NCI-H446 (cell line): ENCODE measurements at regions not wholly inside any gene's neighbourhood (a gene's known extent, or its start where the extent isn't known, plus 50 kb on each side); places are given as distances from the start of the nearest gene placed in this dataset.

Experiments
- DNase-seq, 2 experiments: peaks; one replicate each; lab custom pipeline; 2025; lab: John Stamatoyannopoulos, UW

DNA sequence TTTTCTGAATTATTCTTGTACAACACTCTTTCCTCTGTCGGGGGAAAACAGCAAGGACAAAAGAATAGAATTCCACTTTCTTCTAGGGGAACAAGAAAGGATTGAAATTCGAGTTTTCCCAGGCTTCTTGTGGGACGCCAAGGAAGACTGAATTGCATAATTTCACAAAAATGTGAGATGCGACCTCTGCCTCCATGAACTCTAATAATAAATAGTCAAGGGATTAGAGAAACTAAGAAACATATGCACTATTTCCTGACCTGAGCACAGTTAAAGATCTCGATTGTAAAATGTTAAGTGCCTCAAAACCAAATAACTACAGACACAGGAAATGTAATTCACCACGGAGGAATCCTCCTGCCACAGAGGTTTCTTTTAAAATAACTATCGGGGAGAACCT, 117.3 kb upstream of the MARK1 start:
- DNase-seq: no peak

DNA sequence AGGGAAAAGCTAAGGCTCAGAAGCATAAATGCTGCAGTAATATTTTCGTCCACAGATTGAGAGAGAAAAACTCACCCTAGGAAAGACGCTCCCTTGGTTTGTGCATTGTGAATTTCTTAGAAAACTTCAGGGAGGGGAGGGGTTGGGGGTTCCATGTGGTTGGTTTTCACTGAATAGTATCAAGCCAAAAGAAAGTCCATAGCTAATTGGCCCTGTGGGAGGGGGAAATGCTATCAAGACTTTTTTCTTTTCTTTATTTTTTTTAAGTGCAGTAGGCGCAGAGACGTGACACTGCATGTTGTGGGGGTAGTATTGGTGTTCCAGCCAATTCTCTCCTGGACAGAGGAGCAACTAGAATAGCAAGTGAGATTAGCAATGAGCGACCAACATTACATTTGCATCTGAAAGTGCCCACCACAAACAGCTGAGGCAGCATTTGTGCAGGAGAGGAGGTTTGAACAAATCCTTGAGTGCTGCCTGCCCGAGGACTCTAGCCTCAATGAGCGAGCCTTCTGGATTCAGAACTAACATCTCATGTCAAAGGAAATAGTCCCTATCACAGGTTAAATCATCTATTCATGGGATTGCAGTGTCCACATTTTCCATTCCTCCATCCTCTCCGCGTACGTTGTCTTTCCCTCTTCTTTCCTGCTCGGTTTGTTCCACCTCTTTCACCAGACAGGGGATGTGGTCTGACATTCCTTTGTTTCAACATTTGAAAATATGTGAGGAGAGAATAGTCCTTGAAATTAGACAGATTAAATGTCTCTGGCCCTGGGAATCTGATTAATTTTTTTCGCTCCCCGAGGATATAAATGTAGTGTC, 118.0 kb upstream of the MARK1 start:
- no peak for DNase-seq

DNA sequence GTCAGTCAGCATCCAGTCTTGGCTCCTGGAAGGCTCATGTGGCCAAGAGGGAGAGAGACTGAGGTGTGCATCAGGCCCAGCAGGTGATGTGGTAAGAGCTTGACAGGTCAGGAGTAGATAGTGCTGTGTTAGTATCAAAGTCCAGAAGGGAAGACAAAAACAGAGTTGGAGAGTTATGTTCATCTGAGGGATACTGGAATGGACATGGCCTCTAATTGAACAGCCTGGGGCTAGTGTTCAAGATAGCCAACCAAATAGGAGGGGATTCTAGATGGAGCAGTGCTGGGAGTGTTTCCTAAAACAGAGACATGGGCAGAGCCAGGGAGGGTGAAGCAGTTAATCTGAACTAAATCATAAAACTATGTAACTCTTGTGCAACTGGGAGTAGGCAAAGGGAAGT, 120.7 kb upstream of the MARK1 start:
- DNase-seq: no peak

DNA sequence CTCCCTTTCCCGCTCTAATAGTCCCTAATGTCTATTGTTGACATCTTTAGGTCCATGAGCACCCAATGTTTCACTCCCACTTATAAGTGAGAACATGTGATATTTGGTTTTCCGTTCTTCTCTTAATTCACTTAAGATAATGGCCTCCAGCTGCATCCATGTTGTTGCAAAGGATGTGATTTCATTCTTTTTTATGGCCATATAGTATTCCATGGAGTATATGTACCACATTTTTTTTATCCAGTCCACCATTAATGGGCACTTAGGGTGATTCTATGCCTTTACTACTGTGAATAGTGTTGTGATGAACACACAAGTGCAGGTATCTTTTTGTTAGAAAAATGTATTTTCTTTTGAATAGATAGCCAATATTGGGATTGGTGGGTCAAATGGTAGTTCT, 126.0 kb upstream of the RAB3GAP2 start:
- DNase-seq: no peak

DNA sequence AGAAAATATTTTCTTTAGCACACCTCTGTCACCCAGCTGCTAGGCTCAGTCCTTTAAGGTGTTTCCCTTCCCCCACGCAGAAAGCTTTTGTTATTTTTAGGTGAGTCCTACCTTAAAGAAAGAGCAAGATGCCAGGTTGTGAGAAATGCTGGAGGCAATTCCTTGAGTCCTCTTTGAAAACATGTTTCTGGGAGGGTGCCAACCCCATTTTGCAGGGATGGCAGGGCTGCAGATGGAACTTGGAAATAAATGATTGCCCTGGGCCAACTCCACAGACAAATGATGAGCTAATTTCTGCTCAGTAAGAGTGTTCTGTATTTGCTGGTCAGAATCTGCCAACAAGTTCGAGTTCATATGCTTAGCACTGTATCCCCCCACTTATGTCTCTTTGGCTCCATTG, 119.2 kb upstream of the RAB3GAP2 start:
- peak; percentile 73 to 85 for DNase-seq

DNA sequence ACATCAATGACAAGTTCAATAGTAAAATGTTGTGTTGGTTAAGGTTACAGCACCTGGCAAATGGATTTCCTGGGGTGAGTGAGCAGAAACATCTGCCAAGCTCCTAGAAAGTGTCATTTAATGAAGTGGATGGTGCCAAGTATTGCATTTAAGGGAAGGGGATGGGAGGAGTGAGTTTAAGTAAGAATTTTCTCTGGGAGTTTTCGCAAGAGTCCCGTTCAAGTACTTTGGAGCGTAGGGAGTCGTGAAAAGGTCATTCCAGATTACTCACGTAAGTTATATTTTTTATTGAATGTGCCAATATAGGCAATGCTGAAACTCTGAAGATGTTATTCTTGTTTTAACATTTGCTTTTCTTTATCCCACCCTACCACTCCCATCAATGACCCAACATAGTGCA, 117.4 kb upstream of the RAB3GAP2 start:
- DNase-seq: no peak

DNA sequence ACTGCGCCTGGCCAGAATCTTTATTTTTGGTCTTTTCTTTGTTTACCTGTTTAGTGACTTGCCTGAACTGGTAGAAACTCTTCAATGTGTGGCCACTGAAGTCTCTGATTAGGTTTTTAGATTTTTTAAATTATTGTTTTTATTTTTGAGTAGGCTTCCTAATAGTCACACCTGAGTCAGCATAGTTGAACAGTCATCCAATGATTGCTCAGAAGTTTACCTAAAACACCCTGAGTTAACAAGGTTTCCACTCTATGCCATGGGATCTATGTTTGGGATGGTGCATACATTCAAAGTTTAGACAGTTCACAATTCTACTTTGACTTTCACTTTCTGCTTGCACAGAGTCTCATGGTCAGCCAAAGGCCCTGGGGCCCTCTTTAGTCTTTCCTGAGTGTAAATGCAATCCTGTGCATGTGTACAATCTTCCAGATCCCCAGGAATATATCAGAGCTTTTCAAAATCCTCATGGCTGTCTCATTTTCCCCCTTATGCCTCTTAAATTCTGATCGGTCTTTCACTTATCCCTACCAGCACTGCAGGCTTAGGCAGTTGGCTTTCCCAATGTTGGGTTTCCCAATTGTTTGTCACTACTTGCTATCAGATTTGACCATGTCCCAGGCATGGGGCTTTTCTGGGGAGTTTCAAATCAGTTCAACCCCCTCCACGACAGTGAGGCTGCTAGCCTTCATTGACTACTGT, 114.4 kb upstream of the RAB3GAP2 start:
- no peak for DNase-seq

DNA sequence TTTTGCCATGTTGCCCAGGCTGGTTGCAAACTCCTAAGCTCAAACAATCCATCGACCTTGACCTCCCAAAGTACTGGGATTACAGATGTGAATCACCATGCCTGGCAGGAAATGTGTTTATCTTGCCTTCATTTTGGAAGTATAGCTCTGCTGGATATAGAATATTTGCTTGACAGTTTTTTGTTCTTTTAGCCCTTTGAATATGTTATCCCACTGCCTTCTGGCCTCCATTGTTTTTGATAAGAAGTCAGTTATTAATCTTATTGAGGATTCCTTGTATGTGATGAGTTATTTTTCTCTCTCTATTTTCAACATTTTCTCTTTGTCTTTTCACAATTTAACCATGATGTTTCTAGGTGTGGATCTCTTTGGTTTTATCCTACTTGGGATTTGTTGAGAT, 112.9 kb upstream of the RAB3GAP2 start:
- DNase-seq: no peak

DNA sequence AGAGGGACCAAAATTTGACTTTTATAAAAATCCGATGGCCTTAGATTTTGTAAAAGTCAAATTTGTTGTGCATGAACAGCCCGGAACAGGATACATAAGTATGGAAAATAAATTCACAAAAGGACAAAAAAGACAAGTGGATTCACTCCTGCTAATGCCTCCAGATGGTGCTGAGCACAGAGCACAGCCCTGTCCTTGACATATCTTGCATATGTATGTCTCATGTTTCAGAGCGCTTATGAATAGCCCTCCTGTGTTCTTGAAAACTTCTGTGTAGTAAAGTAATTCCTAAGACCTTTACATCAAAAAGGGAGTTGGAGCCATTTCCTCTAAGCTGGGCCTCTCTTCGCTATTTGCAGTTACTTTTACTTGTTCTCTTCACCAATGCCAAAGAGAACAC, 110.7 kb upstream of the RAB3GAP2 start:
- no peak for DNase-seq

DNA sequence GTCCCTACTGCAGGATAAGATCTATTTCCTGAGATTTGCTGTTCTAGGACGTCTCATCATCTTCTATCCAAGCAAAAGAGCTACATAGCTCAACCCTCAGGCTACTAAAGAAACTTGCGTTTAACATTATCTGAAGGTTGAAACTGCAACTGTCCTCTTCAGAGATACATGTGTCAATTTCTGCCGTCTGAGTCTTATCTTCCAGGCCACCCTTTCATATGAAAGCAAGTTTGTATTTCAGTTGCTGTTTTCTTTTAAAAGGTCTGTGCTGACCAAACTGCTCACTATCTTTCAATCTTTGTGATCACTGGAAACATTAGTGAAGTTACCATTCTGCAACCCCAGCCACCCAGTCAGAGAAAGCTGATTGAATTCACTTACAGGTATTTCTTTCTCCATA, 108.6 kb upstream of the RAB3GAP2 start:
- DNase-seq: no peak

DNA sequence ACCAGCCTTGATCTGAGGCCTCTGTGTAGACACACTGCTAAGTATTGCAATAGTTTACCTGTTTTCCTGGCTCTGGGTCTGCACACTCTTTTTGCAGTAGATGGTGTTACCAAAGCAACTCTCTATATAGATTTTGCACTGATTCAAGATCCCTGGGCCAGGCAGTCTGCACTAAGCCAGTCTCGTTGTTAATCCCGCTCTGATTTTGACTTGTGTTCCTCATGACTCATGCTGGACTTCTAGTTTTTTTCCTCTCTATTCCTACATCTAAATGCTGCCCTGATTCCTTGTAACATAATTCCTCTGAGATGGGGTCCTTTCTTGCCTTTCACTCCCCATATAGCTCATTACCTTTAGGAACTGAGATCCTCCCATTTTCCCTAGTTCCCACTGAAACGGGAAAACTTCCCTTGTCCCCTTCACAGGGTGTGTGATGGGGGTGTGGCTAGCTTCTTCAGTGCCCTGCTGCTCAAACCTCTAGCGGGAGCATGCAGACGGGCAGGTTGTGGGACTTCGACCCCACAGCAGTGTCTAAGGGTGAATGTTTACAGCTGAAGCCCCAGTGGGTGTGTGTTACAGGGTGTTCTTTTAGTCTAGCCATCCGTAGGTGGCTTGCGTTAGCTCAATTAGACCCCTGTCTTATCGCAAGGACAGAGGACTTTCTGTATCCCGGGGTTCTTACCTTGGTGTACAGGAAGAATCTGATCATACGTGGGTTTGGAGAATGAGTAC, 106.5 kb upstream of the RAB3GAP2 start:
- no peak for DNase-seq

DNA sequence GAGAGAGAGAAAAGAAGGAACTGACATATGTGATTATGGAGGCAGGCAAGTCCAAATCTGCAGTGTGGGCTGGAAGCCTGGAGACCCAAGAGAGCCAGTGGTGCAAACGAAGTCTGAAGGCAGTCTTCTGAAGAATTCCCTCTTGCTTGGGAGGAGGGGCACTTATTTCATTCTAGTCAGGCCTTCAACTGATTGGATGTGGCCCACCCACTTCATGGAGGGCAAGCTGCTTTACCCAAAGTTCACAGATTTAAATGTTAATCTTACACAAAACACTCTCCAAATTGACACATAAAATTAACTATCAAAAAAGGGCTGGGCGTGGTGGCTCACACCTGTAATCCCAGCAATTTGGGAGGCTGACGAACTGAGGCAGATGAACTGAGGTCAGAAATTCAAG, 103.5 kb upstream of the RAB3GAP2 start:
- no peak for DNase-seq

DNA sequence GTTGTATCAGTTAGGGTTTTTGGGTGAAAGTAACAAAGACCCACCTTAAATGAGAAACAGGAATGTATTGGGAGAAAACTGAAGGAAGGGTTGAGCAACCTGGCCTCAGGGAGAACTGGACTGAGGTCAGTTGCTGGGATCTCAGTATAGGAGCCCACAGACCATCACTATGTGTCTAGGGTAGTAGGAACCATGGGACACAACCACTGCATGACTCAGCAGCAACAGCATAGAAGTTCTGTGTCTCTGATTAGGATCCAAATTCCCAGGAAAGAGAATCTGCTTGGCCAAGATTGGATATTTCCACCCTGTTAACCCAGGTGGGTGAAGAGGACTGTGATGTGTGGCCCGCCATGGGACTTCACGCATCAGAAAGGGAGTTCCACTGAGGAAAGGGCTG, 102.2 kb upstream of the RAB3GAP2 start:
- DNase-seq: no peak

DNA sequence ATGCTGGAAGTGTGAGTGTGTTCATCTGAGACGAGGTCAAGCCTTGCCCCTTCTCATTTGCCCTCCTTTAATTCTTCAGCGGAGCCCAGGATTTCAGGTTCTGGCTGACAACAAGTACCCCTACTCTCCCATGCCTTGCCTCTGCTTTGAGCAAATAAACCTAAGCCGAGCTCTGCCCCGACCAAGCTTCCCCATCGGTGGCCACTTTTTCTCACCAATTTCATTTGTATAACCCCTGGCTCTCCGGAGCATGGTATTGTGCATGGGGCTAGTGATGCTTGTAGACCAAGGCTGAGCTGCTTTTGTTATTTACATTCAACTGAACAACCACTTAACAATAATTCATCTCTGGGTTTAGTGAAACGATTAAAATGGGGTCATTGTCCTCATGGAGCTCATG, 100.2 kb upstream of the RAB3GAP2 start:
- no peak for DNase-seq

DNA sequence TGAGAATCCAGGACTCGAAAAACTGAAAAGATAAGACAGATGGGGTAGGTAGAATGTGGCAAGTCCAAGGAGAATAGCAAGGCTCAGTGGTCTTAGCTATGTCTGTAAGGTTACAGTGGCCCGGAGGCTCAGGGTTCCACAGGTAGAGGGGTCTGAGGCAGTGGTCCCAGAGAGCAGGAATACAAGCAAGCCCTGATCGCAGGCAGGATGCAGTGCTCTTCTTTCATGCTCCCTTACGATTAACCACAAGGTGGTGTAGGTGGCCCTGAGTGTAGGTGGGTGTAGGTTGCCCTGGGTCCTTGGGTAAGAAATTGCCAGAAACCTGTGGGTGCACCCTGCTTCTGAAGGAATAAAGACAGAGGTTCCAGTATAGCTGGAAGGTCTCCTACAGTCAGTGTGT, 99.1 kb upstream of the RAB3GAP2 start:
- no peak for DNase-seq

DNA sequence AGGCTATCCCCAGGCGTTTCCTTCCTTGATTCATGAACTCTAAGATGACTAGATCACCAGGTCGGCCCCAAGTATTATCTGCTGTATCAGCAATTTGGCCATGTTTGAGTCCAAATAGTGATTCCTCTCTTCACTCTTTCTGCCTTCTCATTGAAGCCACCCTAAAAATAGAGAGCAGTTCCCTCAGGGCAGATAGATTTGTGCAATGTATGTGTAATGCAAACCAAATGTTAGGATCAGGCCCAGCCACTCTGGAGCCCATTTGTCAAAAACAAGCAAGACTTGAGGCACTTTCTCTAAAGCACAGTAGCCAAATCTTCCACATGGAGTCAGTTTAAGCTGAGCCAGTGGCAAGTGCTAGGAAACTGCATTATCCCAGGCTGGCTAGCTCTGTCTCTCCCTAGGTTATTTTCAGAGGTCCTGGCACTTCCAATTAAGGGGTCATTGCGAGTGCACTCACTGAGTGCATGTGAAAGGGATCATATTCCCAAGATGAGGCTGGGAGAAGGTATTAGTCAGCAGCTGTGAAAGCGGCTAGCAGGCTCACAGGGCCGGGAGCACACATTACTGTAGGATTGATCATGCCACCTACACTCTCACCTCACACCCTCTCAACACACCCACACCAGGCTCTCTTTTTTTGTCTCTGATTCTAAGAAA, 97.9 kb upstream of the RAB3GAP2 start:
- DNase-seq: no peak

DNA sequence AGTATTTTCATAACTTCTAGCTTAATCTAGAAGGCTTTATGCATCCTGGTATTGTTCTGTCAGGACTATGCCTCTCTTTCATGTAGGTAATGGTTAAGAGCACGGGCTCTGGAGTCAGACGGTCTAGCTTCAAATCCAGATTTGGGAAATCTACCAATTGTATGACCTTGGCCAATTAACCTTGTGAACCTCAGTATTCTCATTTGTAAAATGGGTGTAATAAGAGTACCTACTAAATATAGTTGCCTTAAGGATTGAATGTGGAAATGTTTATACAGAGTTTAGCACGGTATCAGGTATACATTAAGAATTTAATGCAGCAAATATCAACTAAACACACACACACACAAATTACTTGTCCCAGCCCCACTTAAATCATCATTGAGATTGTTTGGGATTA, 97.3 kb upstream of the RAB3GAP2 start:
- DNase-seq: no peak

DNA sequence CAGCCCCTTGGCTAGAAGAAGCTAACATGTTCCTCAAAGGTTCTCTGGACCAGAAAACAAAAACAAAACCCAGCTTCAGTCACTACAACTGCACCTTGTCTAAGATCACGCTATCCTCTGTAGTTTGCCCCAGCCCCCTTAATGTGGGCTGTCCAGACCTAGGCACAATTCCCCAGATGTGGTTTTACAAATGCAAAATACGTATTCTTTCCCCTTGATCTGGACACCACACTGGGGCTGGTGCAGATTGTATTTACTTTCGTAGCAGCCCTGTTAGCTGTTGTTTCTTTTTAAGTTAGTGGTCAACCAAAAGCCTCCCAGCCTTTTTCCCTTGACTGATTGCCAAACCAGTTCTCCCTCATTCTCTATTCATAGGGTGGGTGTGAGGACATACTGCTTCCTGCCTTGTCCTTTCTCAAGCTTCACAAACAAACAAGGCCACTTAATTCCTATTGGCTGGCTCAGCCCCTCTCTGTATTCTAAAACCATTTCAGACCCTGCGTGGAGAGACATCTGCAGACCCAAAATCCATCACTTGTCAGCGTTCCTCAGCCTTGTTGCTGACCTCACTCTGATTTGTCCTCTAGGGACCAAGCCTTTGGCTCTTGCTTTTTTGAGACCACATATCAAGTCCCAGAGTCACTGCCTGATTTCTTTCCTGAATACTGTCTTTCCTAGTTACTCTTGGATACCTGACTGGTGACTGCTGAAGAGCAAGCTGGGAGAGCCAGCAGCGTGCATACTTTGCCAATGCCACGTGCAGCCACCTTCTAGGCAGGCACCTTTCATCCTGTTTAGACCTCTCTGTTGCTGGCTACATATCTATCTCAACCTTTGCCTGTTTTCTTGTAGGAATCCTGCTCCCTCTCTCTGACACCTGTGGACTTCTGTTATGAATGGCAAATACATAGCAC, 96.4 kb upstream of the RAB3GAP2 start:
- no peak for DNase-seq

DNA sequence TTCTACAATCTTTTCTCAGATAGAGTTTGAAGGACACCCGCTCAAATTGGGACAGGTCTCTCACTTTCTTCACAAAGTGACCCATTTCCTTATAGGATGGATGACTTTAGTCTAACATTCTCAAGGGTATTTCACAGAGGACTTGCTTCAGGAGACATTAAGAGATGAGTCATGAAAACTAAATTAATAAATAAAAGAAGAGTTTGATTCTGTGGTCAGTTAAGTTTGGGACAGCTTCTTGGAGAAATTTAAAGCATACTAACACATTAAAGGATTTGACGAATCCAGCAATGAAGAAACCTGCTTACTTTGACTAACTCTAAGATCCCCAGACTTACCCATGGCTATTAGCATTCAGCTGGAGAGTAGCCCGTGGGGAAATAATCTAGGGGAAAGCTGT, 95.6 kb upstream of the RAB3GAP2 start:
- no peak for DNase-seq

DNA sequence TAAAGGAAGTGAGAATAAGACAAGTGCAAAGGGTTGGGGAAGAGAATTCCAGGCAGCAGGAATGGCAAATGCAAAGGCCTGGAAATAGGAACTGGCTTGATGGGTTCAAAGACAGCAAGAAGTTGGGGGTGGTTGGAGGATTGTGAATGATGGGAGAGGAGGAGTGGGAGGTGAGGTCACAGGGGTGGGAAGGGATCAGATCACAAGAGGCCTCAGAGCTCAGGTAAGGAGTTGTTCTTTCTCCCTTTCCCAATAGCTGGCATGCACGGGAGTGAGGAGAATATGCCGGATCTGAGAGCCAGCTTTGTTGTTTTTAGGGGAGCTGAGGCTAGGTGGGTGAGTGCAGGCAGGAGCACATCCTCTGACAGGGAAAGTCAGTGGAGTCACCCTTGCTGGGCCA, 94.0 kb upstream of the RAB3GAP2 start:
- no peak for DNase-seq

DNA sequence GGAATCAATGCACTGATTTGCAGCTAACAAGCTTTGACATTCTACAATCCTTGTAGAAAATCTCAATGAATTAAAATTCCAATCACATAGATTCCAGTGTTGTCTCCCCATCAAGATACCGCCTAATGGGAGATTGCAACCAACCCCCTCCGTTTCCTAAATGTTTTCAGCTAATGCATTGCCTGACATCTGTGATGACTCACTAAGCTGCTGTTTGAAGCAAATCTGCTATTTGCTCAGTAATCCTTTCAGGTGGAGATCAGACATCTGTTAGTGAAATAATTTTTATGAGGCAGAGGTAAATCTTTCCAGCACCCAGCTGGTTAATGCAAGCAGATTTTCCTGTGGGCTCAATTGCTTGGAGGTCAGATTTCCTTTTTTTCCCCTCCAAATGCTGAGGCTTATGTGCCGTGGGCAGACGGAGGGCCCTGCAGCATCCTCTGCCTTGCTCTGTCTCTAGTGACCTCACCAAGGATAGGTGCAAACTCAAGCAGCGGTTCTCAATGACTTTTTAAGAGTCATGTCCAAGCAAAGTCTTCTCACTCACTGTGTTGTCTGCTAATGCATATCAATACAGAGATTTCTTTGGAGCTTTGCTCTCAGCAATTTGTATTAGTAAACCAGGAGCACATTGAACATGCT, 91.1 kb upstream of the RAB3GAP2 start:
- no peak for DNase-seq
